Tibial nerve (tissue), 4 donors: ENCODE measurements at regions not wholly inside any gene's neighbourhood (a gene's known extent, or its start where the extent isn't known, plus 50 kb on each side); places are given as distances from the start of the nearest gene placed in this dataset.

Experiments used
- DNase-seq, 2 donors: peaks; one replicate each; pipeline ENCODE4 v3.0.0-alpha.2; 2019; ENCODE audit warnings: low spot score in 2 of 2
- H3K27ac ChIP-seq, 4 donors: fragments of 200-600 bp; sonication (generic) in 3 of 4; one replicate each; pipeline ENCODE4 v1.5.1; 2017 to 2019; ENCODE audit warnings: mild to moderate bottlenecking in 1 of 4
- H3K27me3 ChIP-seq, 2 donors: fragments of 200-600 bp; sonication (generic) in 1 of 2; one replicate each; pipeline versions ENCODE4 v1.5.1 to v1.6.0; 2017 to 2019
- H3K36me3 ChIP-seq, 3 donors: fragments of 200-600 bp; sonication (generic); one replicate each; pipeline ENCODE4 v1.5.1; 2018 to 2019
- H3K4me1 ChIP-seq, 4 donors: fragments of 200-600 bp; sonication (generic) in 3 of 4; one replicate each; pipeline ENCODE4 v1.5.1; 2017 to 2019
- H3K4me3 ChIP-seq, 4 donors: fragments of 200-600 bp; sonication (generic) in 3 of 4; one replicate each; pipeline ENCODE4 v1.5.1; 2017 to 2019; ENCODE audit warnings: mild to moderate bottlenecking in 1 of 4, moderate library complexity in 1 of 4
- H3K9me3 ChIP-seq, 4 donors: fragments of 200-600 bp; sonication (generic) in 3 of 4; one replicate each; pipeline ENCODE4 v1.5.1; 2017 to 2019
- EP300 ChIP-seq, 2 donors: sonication (generic); formaldehyde crosslinking; IDR thresholded peaks; one replicate each; pipeline ENCODE4 v1.6.1; 2017; ENCODE audit warnings: antibody characterized with exemption in 2 of 2, mild to moderate bottlenecking in 1 of 2
- POLR2A ChIP-seq, 2 donors: fragments of 450-650 bp; IDR thresholded peaks; one replicate each; pipeline ENCODE4 v1.6.1; 2017; ENCODE audit warnings: antibody characterized with exemption in 2 of 2, mild to moderate bottlenecking in 2 of 2, moderate library complexity in 2 of 2
- WGBS, 2 donors: methylation state at CpG; one replicate each; pipeline ENCODE4 v1.1.5; 2018; 5-methylcytosine and 5-hydroxymethylcytosine counted together
- TF ChIP-seq, protein P1 (sequence below), 5 experiments: fragments of 200-600 bp in 3 of 5; fragments of 450-650 bp in 2 of 5; sonication (generic) in 3 of 5; IDR thresholded peaks; one replicate each; pipeline ENCODE4 v1.5.1; 2016 to 2019; ENCODE audit warnings: antibody characterized with exemption in 5 of 5, mild to moderate bottlenecking in 3 of 5, moderate library complexity in 2 of 5

DNA sequence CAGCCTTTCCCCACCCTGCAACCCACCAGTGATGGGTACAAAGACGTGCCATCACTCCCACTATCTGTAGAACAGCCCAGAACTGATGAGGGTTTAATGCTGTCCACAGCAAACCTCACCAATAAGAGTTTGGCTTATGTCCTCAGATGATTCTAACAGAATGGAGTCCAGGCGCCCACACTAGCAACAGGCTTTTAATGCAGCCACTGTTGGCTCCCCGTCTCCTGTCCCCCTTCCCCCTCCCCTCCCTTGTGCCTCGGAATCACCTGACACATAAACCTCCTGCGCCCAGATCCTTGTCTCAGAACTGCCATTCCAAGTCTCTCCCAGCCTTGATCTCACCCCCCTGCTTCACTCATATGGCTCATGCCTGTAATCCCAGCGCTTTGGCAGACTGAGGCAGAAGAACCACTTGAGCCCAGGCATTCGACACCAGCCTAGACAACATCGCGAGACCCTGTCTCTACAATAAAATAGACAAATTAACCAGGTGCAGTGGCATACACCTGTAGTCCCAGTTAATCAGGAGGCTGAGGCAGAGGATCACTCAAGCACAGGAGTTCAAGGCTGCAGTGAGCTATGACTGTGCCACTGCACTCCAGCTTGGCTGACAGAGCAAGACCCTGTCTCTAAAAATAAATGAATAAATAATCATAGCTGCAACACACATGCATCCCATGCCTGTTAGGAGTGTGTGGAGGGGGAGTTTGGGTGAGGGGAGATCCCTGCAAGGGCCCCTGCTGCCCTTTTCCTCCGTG is 85.6 kb downstream of the SNX5 start:
- H3K27me3 ChIP-seq: no peaks in the 10 kb centered on the region
- no peak overlapping the region for H3K4me3 ChIP-seq
- H3K27ac ChIP-seq: peak overlapping the region in 2 of 4 donors; percentile 60 to 73
- DNase-seq: no peak
- 74 to 81% methylated on average over 10 of the region's 10 CpGs for WGBS, 2 donors
- H3K36me3 ChIP-seq: no peaks in the 10 kb centered on the region
- H3K9me3 ChIP-seq: no peaks in the 10 kb centered on the region
- H3K4me1 ChIP-seq: peaks cover 0 to 39% (median 2%) of the 10 kb centered on the region in 4 donors
- TF ChIP-seq, protein P1, sequence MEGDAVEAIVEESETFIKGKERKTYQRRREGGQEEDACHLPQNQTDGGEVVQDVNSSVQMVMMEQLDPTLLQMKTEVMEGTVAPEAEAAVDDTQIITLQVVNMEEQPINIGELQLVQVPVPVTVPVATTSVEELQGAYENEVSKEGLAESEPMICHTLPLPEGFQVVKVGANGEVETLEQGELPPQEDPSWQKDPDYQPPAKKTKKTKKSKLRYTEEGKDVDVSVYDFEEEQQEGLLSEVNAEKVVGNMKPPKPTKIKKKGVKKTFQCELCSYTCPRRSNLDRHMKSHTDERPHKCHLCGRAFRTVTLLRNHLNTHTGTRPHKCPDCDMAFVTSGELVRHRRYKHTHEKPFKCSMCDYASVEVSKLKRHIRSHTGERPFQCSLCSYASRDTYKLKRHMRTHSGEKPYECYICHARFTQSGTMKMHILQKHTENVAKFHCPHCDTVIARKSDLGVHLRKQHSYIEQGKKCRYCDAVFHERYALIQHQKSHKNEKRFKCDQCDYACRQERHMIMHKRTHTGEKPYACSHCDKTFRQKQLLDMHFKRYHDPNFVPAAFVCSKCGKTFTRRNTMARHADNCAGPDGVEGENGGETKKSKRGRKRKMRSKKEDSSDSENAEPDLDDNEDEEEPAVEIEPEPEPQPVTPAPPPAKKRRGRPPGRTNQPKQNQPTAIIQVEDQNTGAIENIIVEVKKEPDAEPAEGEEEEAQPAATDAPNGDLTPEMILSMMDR (IDR thresholded peaks at IDR 0.05): no peak
- no peak for TF ChIP-seq EP300 (IDR thresholded peaks at IDR 0.05)
- no peak for TF ChIP-seq POLR2A (IDR thresholded peaks at IDR 0.05)

DNA sequence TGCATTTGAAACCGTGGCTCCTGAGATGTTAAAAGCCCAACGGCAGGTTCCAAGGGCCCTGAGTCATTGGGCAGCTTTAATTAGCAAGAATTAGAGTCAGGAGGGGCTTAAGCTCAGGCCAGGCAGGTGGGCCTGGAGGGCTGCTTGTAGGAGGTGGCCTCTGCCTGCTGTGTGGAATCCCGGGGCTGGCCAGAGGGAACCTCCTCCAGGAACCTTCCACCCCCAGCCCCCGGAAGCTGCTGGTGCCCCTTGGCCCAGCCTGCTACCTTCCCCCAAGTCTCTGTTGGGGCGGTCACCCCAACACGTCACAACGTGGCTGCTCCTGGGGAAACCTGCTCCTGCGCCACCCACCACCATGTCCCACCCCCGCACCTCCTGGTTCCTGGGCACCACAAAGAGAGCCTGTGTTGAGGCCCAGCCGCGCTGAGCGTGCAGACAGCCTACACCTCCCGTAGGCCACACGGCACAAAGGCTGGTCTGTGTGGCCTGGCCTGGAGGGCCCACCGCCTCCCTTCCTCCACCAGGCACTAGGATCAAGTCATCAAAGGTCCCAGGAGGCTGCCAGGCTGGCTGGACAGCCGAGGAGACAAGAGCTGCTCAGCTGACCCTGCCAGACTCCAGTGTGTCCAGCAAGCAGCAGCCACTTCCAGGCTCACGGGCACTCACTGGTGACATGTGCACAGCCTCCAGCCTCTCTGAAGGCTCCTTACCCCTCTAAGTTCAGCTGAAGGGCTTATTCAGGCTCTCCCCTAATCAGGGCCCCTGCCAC is 86.3 kb downstream of the SNX5 start:
- WGBS, 2 donors: 51 to 62% methylated on average over 11 to 12 of the region's 17 CpGs
- Histone ChIP-seq H3K9me3 (no peaks in the 10 kb centered on the region), H3K27ac (peak overlapping the region in 3 of 4 donors; percentile 48 to 73 (median 60)), H3K4me3 (no peak overlapping the region), H3K27me3 (no peaks in the 10 kb centered on the region), H3K36me3 (no peaks in the 10 kb centered on the region), H3K4me1 (peaks cover 0 to 39% (median 2%) of the 10 kb centered on the region in 4 donors)
- TF ChIP-seq EP300 (IDR thresholded peaks at IDR 0.05) (peak in 1 of 2 donors; percentile 74), POLR2A (IDR thresholded peaks at IDR 0.05) (no peak)
- TF ChIP-seq, protein P1 (IDR thresholded peaks at IDR 0.05): no peak
- no peak for DNase-seq

DNA sequence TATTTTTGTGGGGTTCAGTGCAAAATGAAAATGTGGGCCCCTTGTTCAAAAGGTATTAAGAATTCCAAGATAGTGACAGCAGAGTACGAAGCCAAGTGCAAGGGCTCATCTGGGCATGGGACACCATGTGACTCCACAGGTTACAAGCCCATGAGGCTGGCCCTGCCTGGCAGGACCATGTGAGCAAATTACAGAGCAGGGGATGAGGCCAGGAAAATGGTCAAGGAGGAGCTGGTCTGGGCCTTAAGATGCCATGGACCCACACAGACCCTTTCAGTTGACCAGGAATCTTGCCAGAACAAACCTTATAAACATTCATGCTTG is 86.9 kb downstream of the SNX5 start:
- Histone ChIP-seq H3K4me3 (no peak overlapping the region), H3K27ac (peak overlapping the region in 3 of 4 donors; percentile 43 to 73 (median 48)), H3K4me1 (peaks cover 0 to 39% (median 2%) of the 10 kb centered on the region in 4 donors), H3K9me3 (no peaks in the 10 kb centered on the region), H3K27me3 (no peaks in the 10 kb centered on the region), H3K36me3 (no peaks in the 10 kb centered on the region)
- no peak for DNase-seq
- TF ChIP-seq POLR2A (IDR thresholded peaks at IDR 0.05): no peak
- 78 to 94% methylated on average over 1 of the region's 1 CpG for WGBS, 2 donors

DNA sequence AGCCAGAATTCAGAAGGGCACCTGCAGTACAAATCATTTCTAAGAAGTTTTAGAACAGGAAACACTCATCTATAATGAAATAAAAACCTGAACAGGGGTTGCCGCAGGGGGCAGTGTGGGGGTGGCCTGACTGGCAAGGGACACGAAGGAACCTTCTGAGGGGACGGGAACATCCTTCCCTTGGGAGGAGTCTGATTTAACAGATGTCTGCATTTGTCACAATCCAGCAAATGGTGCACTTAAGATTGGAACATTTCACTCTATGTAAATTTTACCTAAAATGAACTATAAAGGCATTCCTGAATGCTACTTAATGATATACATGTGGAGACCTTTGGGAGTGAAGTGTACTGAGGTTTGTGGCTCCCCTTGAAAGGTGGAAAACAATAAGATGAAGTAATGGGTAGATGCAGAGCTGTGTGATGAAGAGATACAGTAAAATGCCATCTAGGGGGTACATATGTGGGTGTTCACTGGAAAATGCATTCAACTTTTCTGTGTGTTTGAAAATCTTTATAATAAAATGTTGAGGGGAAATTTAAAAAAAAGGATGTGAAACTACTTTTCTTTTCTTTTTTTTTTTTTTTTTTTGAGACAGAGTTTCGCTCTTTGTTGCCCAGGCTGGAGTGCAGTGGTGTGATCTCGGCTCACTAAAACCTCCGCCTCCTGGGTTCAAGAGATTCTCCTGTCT is 89.5 kb downstream of the SNX5 start:
- no peaks in the 10 kb centered on the region for H3K27me3 ChIP-seq
- no peak for DNase-seq
- TF ChIP-seq POLR2A (IDR thresholded peaks at IDR 0.05): no peak
- no peak for TF ChIP-seq EP300 (IDR thresholded peaks at IDR 0.05)
- TF ChIP-seq, protein P1 (IDR thresholded peaks at IDR 0.05): no peak
- no peaks in the 10 kb centered on the region for H3K9me3 ChIP-seq
- peaks cover 0 to 39% (median 21%) of the 10 kb centered on the region in 4 donors for H3K4me1 ChIP-seq
- no peaks in the 10 kb centered on the region for H3K36me3 ChIP-seq
- H3K4me3 ChIP-seq: no peak overlapping the region
- no peak overlapping the region for H3K27ac ChIP-seq
- 71 to 73% methylated on average over 6 of the region's 6 CpGs for WGBS, 2 donors

DNA sequence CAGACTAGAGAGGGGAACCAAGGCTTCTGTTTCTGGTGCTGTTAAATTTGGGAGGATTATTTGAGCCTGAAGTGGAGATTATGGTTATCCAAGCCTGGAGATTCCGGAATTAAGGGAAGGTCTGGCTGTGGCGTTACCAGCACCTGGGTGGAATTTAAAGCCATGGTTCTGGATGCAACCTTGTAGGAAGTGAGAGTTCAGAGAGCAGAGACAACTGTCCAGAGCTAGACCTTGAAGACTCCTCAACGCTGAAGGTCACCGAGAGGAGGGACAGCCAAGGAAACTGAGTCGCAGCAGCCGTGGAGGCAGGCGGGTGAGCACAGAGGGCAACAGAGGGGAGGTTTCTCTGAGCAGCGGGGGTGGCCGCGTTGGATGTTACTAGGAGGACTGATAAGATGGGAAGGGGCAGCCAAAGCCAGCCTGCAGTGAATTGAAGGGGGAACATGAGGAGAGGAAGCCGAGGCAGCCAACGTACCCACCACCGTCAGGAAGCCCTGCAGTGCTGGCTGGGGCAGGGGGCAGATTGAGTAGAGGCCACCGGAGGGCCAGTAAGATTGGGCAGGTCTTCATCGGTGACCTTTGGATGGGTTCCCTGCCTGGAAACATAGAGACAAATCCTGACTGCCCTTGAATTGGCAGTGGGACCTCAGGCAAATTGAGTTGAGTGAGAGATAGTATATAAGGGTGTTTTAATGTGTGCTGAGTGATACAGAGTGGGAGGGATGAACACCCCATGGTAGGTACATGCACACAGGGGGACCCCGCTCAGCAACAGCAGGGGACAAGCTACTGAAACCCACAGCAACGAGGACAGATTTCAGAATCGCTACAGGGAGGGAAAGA is 90.3 kb downstream of the SNX5 start:
- DNase-seq: no peak
- H3K27ac ChIP-seq: no peak overlapping the region
- no peak overlapping the region for H3K4me3 ChIP-seq
- no peaks in the 10 kb centered on the region for H3K9me3 ChIP-seq
- no peaks in the 10 kb centered on the region for H3K36me3 ChIP-seq
- TF ChIP-seq, protein P1 (IDR thresholded peaks at IDR 0.05): no peak
- TF ChIP-seq EP300 (IDR thresholded peaks at IDR 0.05) (no peak), POLR2A (IDR thresholded peaks at IDR 0.05) (no peak)
- H3K27me3 ChIP-seq: no peaks in the 10 kb centered on the region
- H3K4me1 ChIP-seq: peaks cover 0 to 39% (median 26%) of the 10 kb centered on the region in 4 donors
- 86 to 88% methylated on average over 18 of the region's 18 CpGs for WGBS, 2 donors
